ENCODE measurements at regions not wholly inside any gene's neighbourhood (a gene's known extent, or its start where the extent isn't known, plus 50 kb on each side); places are given as distances from the start of the nearest gene placed in this dataset.
A peak's percentile ranks its signal among the peaks of the same experiment; 100 is the strongest.

DNA sequence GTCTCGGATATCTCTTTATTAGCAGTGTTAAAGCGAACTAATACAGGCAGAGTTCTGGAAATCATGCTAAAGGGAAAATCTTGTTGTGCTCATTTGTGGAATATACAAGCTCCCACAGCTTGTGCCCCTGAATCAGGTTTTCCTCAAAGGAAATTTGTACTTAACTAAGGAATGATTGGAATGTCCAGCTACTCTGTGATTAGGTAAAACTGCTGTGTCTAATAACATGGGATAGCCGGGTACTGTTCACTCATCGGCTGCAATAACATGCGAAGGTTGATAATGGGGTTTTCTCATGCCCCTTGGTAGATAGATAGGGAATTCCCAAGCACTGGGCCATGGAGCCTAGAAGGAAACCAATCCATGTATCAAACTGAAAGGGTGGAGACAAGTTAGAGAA is 306.7 kb downstream of the NR2F1-AS1 start:
- intact Hi-C loops (cut with micrococcal nuclease), result loop anchor here (1.0 to 2.0 kb wide), 8 partner anchors 23 to 365 kb away; partner anchors contain the start of gene NR2F1
- H3K27me3 ChIP-seq (ENCODE audit: control insufficient read depth in 2 of 2, insufficient read depth in 2 of 2, low read length in 2 of 2), result no peaks in the 10 kb centered on the region
- peak overlapping the region; percentile 83 for H3K9ac ChIP-seq (replicated peaks; ENCODE audit: extremely low read depth, insufficient read depth, low read length)
- H2AFZ ChIP-seq (ENCODE audit: low read depth, low read length), result peak overlapping the region; percentile 29
- peak overlapping the region in 1 of 3 experiments; percentile 5 for H3K4me3 ChIP-seq (replicated peaks in 1 of 3; ENCODE audit: insufficient read depth in 1 of 3, low read depth in 1 of 3, low read length in 3 of 3)
- H3K36me3 ChIP-seq (ENCODE audit: control insufficient read depth in 2 of 2, extremely low read depth in 1 of 2, insufficient read depth in 2 of 2, low read length in 2 of 2), result no peaks in the 10 kb centered on the region
- no peaks in the 10 kb centered on the region for H3K9me3 ChIP-seq (replicated peaks; ENCODE audit: control insufficient read depth, insufficient read depth, low read length)
- BruUV-seq (replicated peaks), result TSS peak; percentile 94
- POLR2A ChIA-PET, result interaction anchor here (1.0 to 1.1 kb wide), 2 partner anchors 85 to 309 kb away, joined by 4 to 7 read pairs; partner anchors contain the start of gene NR2F1
- TF ChIP-seq, protein P1, sequence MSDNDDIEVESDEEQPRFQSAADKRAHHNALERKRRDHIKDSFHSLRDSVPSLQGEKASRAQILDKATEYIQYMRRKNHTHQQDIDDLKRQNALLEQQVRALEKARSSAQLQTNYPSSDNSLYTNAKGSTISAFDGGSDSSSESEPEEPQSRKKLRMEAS (IDR thresholded peaks at IDR 0.05; ENCODE audit: insufficient read depth, insufficient read length), result no peak
- peak; percentile 82 for TF ChIP-seq GATA2 (IDR thresholded peaks at IDR 0.05; ENCODE audit: insufficient read depth, insufficient read length, low read depth, low read length)
- peak; percentile 85 for TF ChIP-seq JUN (IDR thresholded peaks at IDR 0.05; ENCODE audit: borderline replicate concordance, insufficient read depth, insufficient read length, low read depth)
- no peak for TF ChIP-seq EZH2 (IDR thresholded peaks at IDR 0.05; ENCODE audit: borderline replicate concordance, low read depth, low read length, severe bottlenecking)
- TF ChIP-seq FOS (IDR thresholded peaks at IDR 0.05; ENCODE audit: borderline replicate concordance, insufficient read depth, low read length), result peak; percentile 62
- peak; percentile 61 for TF ChIP-seq POLR2AphosphoS5 (IDR thresholded peaks at IDR 0.05; ENCODE audit: insufficient read depth, low read depth, low read length)
- no peak for TF ChIP-seq POLR2A (IDR thresholded peaks at IDR 0.05; ENCODE audit: low read depth, low read length)
- no peaks in the 10 kb centered on the region for H4K20me1 ChIP-seq (replicated peaks; ENCODE audit: control insufficient read depth, extremely low read depth, insufficient read depth, low read length)
- H3K4me2 ChIP-seq (ENCODE audit: insufficient read depth, low read length), result peak overlapping the region; percentile 74
- no peaks in the 10 kb centered on the region for H3K9me1 ChIP-seq (replicated peaks; ENCODE audit: control insufficient read depth, extremely low read depth, insufficient read depth, low read length)
- DNase-seq (ENCODE audit: low read depth, low spot score), result peak; percentile 99
- peak overlapping the region; percentile 99 for H3K27ac ChIP-seq (ENCODE audit: insufficient read depth, low read depth, low read length)
- no peaks in the 10 kb centered on the region for H3K79me2 ChIP-seq (ENCODE audit: control insufficient read depth, insufficient read depth, low read length)
- CTCF ChIA-PET, result interaction anchor here (0.8 to 2.4 kb wide), 13 partner anchors 12 to 527 kb away, joined by 3 to 11 read pairs (median 4); no protein-coding TSS in a partner anchor
- dilution Hi-C loops (cut with MboI; ENCODE audit: extremely low pct_ligation_motif_present, low sequenced_read_pairs), result no loop called here
- FAIRE-seq, result peak; percentile 87
- peaks cover 41% of the 10 kb centered on the region for H3K4me1 ChIP-seq (ENCODE audit: control insufficient read depth, extremely low read depth, insufficient read depth, low read length)

GRCh38 chr5:93273176-93273575 is 307.8 kb downstream of the NR2F1-AS1 start:
- H3K4me1 ChIP-seq (ENCODE audit: control insufficient read depth, extremely low read depth, insufficient read depth, low read length), result peaks cover 30% of the 10 kb centered on the region
- no TSS peak for BruUV-seq (replicated peaks)
- peak overlapping the region; percentile 74 for H3K4me2 ChIP-seq (ENCODE audit: insufficient read depth, low read length)
- FAIRE-seq, result no peak
- TF ChIP-seq FOS (IDR thresholded peaks at IDR 0.05; ENCODE audit: borderline replicate concordance, insufficient read depth, low read length), result peak; percentile 53
- TF ChIP-seq, protein P1 (IDR thresholded peaks at IDR 0.05; ENCODE audit: insufficient read depth, insufficient read length), result no peak
- H4K20me1 ChIP-seq (replicated peaks; ENCODE audit: control insufficient read depth, extremely low read depth, insufficient read depth, low read length), result no peaks in the 10 kb centered on the region
- no peaks in the 10 kb centered on the region for H3K9me1 ChIP-seq (replicated peaks; ENCODE audit: control insufficient read depth, extremely low read depth, insufficient read depth, low read length)
- peak overlapping the region; percentile 83 for H3K9ac ChIP-seq (replicated peaks; ENCODE audit: extremely low read depth, insufficient read depth, low read length)
- H3K27ac ChIP-seq (ENCODE audit: insufficient read depth, low read depth, low read length), result peak overlapping the region; percentile 99
- H2AFZ ChIP-seq (ENCODE audit: low read depth, low read length), result peak overlapping the region; percentile 29
- no peaks in the 10 kb centered on the region for H3K79me2 ChIP-seq (ENCODE audit: control insufficient read depth, insufficient read depth, low read length)
- ChIA-PET CTCF (interaction anchor here (0.6 to 2.4 kb wide), 6 partner anchors 23 to 528 kb away, joined by 3 to 11 read pairs (median 7); no protein-coding TSS in a partner anchor), POLR2A (no interaction called here)
- intact Hi-C loops (cut with micrococcal nuclease), result no loop called here
- peak; percentile 55 for DNase-seq (ENCODE audit: low read depth, low spot score)
- H3K27me3 ChIP-seq (ENCODE audit: control insufficient read depth in 2 of 2, insufficient read depth in 2 of 2, low read length in 2 of 2), result no peaks in the 10 kb centered on the region
- dilution Hi-C loops (cut with MboI; ENCODE audit: extremely low pct_ligation_motif_present, low sequenced_read_pairs), result no loop called here
- H3K9me3 ChIP-seq (replicated peaks; ENCODE audit: control insufficient read depth, insufficient read depth, low read length), result no peaks in the 10 kb centered on the region
- H3K36me3 ChIP-seq (ENCODE audit: control insufficient read depth in 2 of 2, extremely low read depth in 1 of 2, insufficient read depth in 2 of 2, low read length in 2 of 2), result no peaks in the 10 kb centered on the region
- H3K4me3 ChIP-seq (replicated peaks in 1 of 3; ENCODE audit: insufficient read depth in 1 of 3, low read depth in 1 of 3, low read length in 3 of 3), result no peak overlapping the region

All from endothelial cell of umbilical vein (primary cell).